Neural crest cell (in vitro differentiated cells): ENCODE measurements at regions not wholly inside any gene's neighbourhood (a gene's known extent, or its start where the extent isn't known, plus 50 kb on each side); places are given as distances from the start of the nearest gene placed in this dataset.

Experiments used
- DNase-seq: peaks from one replicate; pipeline ENCODE4 v3.0.0; 2021; ENCODE audit warnings: low read depth, mixed read lengths, low spot score
- H3K27ac Mint-ChIP-seq: one replicate; pipeline ENCODE4 v1.8.0; 2021; ENCODE audit warnings: mild to moderate bottlenecking, mixed read lengths; ENCODE audit not compliant: unreplicated experiment
- H3K27me3 Mint-ChIP-seq: 2 replicates; pipeline ENCODE4 v1.8.0; 2021; ENCODE audit warnings: low read depth, mild to moderate bottlenecking, mixed read lengths
- H3K36me3 Mint-ChIP-seq: 2 replicates; pipeline ENCODE4 v1.8.0; 2021; ENCODE audit warnings: low read depth, mild to moderate bottlenecking, mixed read lengths
- H3K4me1 Mint-ChIP-seq: 2 replicates; pipeline ENCODE4 v1.8.0; 2021; ENCODE audit warnings: mixed read lengths
- H3K4me3 Mint-ChIP-seq: one replicate; pipeline ENCODE4 v1.8.0; 2021; ENCODE audit warnings: mild to moderate bottlenecking, mixed read lengths
- H3K9me3 Mint-ChIP-seq: 2 replicates; pipeline ENCODE4 v1.8.0; 2021; ENCODE audit warnings: mixed read lengths
- TF ChIP-seq, protein P1 (sequence below): fragments of 200-600 bp; sonication (generic); conservative IDR thresholded peaks from 2 replicates; pipeline ENCODE4 v1.5.0; 2021; ENCODE audit warnings: antibody characterized with exemption, mild to moderate bottlenecking

DNA sequence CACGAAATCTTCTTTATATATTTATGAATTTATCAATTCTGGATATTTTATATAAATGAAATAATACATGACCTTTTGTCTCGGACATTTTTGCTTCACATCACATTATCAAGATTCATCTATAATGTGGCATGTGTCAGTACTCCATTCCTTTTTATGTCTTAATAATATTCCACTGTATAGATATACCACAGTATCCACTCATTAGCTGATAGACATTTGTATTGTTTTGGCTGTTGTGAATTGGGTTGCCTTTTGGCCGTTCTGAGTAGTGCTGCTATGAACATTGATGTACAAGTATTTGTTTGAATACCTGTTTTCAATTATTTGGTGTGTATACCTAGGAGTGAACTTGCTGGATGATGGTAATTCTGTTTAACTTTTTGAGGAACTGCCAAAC, 323.8 kb upstream of the CA10 start:
- DNase-seq: no peak
- Mint-ChIP-seq H3K9me3 (peaks cover 6% of the 10 kb centered on the region), H3K4me3 (no peak overlapping the region), H3K27ac (no peak overlapping the region), H3K27me3 (no peaks in the 10 kb centered on the region), H3K36me3 (peaks cover 3% of the 10 kb centered on the region), H3K4me1 (no peaks in the 10 kb centered on the region)
- TF ChIP-seq, protein P1, sequence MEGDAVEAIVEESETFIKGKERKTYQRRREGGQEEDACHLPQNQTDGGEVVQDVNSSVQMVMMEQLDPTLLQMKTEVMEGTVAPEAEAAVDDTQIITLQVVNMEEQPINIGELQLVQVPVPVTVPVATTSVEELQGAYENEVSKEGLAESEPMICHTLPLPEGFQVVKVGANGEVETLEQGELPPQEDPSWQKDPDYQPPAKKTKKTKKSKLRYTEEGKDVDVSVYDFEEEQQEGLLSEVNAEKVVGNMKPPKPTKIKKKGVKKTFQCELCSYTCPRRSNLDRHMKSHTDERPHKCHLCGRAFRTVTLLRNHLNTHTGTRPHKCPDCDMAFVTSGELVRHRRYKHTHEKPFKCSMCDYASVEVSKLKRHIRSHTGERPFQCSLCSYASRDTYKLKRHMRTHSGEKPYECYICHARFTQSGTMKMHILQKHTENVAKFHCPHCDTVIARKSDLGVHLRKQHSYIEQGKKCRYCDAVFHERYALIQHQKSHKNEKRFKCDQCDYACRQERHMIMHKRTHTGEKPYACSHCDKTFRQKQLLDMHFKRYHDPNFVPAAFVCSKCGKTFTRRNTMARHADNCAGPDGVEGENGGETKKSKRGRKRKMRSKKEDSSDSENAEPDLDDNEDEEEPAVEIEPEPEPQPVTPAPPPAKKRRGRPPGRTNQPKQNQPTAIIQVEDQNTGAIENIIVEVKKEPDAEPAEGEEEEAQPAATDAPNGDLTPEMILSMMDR: no peak

DNA sequence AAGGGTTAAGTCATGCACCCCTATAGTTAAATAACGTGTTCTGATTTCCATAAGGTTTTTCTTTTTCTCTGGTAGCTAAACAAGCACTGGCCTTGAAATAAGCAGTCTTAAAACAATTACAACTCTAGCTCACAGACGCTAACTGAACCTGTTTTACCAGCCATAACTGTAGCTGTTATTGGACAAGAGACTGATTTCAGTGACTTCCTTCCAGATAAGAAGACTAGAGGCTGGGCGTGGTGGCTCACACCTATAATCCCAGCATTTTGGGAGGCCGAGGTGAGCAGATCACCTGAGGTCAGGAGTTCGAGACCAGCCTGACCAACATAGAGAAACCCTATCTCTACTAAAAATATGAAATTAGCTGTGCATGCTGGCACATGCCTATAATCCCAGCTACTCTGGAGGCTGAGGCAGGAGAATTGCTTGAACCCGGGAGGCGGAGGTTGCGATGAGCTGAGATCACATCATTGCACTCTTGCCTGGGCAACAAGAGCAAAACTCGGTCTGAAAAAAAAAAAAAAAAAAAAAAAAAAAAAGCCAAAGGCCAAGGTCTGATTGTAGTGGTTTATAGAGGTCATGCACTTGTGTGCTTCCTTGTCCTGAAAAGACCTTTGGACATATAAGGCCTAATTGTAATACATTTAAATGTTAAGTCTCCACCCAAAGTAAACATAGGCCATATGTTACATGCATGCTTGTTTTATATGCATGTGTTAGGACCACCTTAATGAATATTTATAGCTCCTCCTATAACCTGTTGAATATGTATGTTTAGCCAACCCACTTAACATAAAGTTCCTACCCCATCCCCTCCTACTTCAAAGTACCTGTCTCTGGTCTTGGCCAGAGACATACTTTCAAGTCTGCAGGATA, 319.5 kb upstream of the CA10 start:
- H3K36me3 Mint-ChIP-seq: no peaks in the 10 kb centered on the region
- H3K4me3 Mint-ChIP-seq: no peak overlapping the region
- H3K27ac Mint-ChIP-seq: no peak overlapping the region
- H3K9me3 Mint-ChIP-seq: peaks cover 4% of the 10 kb centered on the region
- no peaks in the 10 kb centered on the region for H3K27me3 Mint-ChIP-seq
- no peaks in the 10 kb centered on the region for H3K4me1 Mint-ChIP-seq
- TF ChIP-seq, protein P1: no peak
- no peak for DNase-seq

DNA sequence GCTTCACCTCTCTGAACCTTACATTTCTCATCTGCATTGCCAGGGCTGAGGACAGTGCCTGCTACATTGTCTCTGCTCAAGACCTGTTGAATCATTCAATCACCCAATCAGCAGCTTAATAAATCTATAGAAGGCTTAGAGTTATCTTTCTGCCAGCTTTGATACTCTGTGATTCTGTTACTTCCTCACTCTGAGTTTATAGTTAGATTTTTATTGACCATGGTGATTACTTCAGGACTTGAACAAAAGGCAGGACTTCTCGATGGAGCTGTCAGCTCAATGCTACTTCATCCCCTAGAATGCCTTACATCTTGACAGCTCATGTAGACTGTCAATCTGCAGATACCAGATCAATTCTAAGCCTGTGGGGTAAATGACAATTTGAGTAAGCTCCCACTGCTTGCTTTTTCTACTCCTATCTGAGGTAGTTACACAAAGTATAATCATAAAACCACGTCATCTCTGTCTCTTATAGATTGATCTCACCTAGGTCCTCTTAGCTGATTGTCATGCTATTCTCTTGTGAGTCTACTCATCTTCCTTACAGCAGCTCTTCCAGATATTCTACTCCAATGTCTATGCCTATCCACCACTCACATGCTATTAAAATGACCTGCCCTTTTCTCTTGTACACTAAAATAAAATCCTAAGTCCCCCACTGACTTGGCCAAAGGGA, 318.3 kb upstream of the CA10 start:
- Mint-ChIP-seq H3K36me3 (no peaks in the 10 kb centered on the region), H3K27ac (no peak overlapping the region), H3K27me3 (no peaks in the 10 kb centered on the region), H3K4me3 (no peak overlapping the region), H3K9me3 (no peaks in the 10 kb centered on the region), H3K4me1 (no peaks in the 10 kb centered on the region)
- TF ChIP-seq, protein P1: no peak
- DNase-seq: no peak

DNA sequence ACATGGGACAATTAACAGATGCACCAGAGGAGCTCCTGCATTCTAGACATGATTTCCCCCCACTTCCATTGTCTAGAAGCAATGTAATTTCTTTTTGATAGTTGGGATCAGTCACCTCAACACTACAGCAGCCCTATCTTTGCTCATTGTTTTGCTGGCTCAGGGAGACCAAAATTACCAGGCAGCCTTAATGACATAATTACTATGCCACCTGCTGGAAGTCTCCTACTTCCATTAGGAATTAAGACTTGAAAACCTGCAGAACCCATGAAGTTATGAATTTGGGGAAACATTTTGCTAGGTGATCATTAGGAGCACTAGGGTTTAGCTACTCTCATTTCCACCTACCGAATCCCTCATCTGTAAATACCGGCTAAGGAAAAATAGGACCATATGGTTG, 312.0 kb upstream of the CA10 start:
- DNase-seq: no peak
- peaks cover 3% of the 10 kb centered on the region for H3K36me3 Mint-ChIP-seq
- TF ChIP-seq, protein P1: no peak
- no peak overlapping the region for H3K27ac Mint-ChIP-seq
- peaks cover 4% of the 10 kb centered on the region for H3K9me3 Mint-ChIP-seq
- H3K4me3 Mint-ChIP-seq: no peak overlapping the region
- no peaks in the 10 kb centered on the region for H3K27me3 Mint-ChIP-seq
- H3K4me1 Mint-ChIP-seq: no peaks in the 10 kb centered on the region

DNA sequence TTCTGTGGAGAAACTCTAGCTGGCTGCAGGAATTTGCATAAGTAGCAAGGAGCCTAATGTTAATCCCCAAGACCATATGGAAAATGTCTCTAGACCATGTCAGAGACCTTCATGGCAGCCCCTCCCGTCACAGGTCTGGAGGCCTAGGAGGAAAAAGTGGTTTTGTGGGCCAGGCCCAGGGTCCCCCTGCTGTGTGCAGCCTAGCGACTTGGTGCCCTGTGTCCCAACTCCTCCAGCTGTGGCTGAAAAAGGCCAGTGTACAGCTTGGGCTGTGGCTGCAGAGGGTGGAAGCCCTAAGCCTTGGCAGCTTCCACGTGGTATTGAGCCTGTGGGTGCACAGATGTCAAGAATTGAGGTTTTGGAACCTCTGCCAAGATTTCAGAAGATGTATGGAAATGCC, 306.9 kb upstream of the CA10 start:
- H3K27ac Mint-ChIP-seq: no peak overlapping the region
- H3K27me3 Mint-ChIP-seq: no peaks in the 10 kb centered on the region
- H3K4me1 Mint-ChIP-seq: no peaks in the 10 kb centered on the region
- H3K36me3 Mint-ChIP-seq: peaks cover 8% of the 10 kb centered on the region
- peaks cover 15% of the 10 kb centered on the region for H3K9me3 Mint-ChIP-seq
- DNase-seq: no peak
- no peak overlapping the region for H3K4me3 Mint-ChIP-seq
- TF ChIP-seq, protein P1: no peak
